SK-N-SH (cell line): ENCODE measurements at regions not wholly inside any gene's neighbourhood (a gene's known extent, or its start where the extent isn't known, plus 50 kb on each side); places are given as distances from the start of the nearest gene placed in this dataset.

Source experiments
- CTCF ChIA-PET: fragments of 300-600, 350-600 bp; formaldehyde crosslinking; extraction: SDS; loops from one replicate; lab custom pipeline; 2021; lab: Yijun Ruan, JAX
- POLR2A ChIA-PET: fragments of 350-600 bp; sonication (Branson Sonifier 250); formaldehyde crosslinking; extraction: SDS; loops from one replicate; lab custom pipeline; 2020; ENCODE audit warnings: antibody characterized with exemption, inconsistent platforms; lab: Yijun Ruan, JAX
- DNase-seq: peaks from one replicate; pipeline ENCODE4 v3.0.0; 2012
- H2AFZ ChIP-seq: fragments of 200-600 bp; sonication (generic); 2 replicates; pipeline ENCODE4 v1.8.1; 2016; ENCODE audit warnings: antibody characterized with exemption, mild to moderate bottlenecking, low read depth
- H3F3A ChIP-seq: fragments of 200-600 bp; sonication (generic); replicated peaks from 2 replicates; pipeline ENCODE3; 2016; ENCODE audit warnings: antibody characterized with exemption, mild to moderate bottlenecking; ENCODE audit not compliant: insufficient read depth
- H3K27ac ChIP-seq, 2 experiments: fragments of 200-500 bp in 1 of 2; fragments of 200-600 bp in 1 of 2; sonication (Bioruptor generic) in 1 of 2; sonication (generic), shearing (Covaris generic) in 1 of 2; 2 replicates each; pipeline versions ENCODE4 v1.5.1 to v1.6.1; 2014 to 2016; ENCODE audit warnings: low read depth in 2 of 2, inconsistent platforms in 1 of 2, low read length in 1 of 2, mild to moderate bottlenecking in 1 of 2, mixed read lengths in 1 of 2
- H3K27me3 ChIP-seq: fragments of 200-600 bp; sonication (generic), shearing (Covaris generic); 2 replicates; pipeline ENCODE4 v1.6.1; 2016; ENCODE audit warnings: mixed run types; ENCODE audit not compliant: insufficient read depth
- H3K36me3 ChIP-seq, 2 experiments: fragments of 200-500 bp in 1 of 2; fragments of 200-600 bp in 1 of 2; sonication (Bioruptor generic) in 1 of 2; sonication (generic) in 1 of 2; replicated peaks in 1 of 2; 2 replicates each; pipeline versions ENCODE3 to v1.5.1; 2014 to 2016; ENCODE audit warnings: low read length in 1 of 2, mild to moderate bottlenecking in 1 of 2; ENCODE audit not compliant: insufficient read depth in 2 of 2, control insufficient read depth in 1 of 2
- H3K4me1 ChIP-seq, 2 experiments: fragments of 200-500 bp in 1 of 2; fragments of 200-600 bp in 1 of 2; sonication (Bioruptor generic) in 1 of 2; sonication (generic), shearing (Covaris generic) in 1 of 2; 2 replicates each; pipeline versions ENCODE4 v1.5.1 to v1.6.1; 2014 to 2016; ENCODE audit warnings: low read depth in 1 of 2, low read length in 1 of 2, mixed run types in 1 of 2; ENCODE audit not compliant: insufficient read depth in 2 of 2, control insufficient read depth in 1 of 2
- H3K4me2 ChIP-seq: fragments of 200-600 bp; sonication (generic), shearing (Covaris generic); 2 replicates; pipeline ENCODE4 v1.6.1; 2017; ENCODE audit warnings: mixed run types
- H3K4me3 ChIP-seq, 2 experiments: fragments of 200-500 bp in 1 of 2; fragments of 200-600 bp in 1 of 2; sonication (Bioruptor generic) in 1 of 2; sonication (generic), shearing (Covaris generic) in 1 of 2; 2 replicates each; pipeline versions ENCODE4 v1.5.1 to v1.8.1; 2014 to 2016; ENCODE audit warnings: low read depth in 2 of 2, inconsistent platforms in 1 of 2, low read length in 1 of 2, mild to moderate bottlenecking in 1 of 2, mixed read lengths in 1 of 2, moderate library complexity in 1 of 2
- H3K79me2 ChIP-seq: fragments of 200-600 bp; sonication (generic); 2 replicates; pipeline ENCODE4 v1.8.1; 2017; ENCODE audit warnings: mild to moderate bottlenecking; ENCODE audit not compliant: insufficient read depth
- H3K9ac ChIP-seq: fragments of 200-600 bp; sonication (generic); 2 replicates; pipeline ENCODE4 v1.6.1; 2017; ENCODE audit warnings: mixed run types
- H3K9me2 ChIP-seq: fragments of 200-600 bp; sonication (generic); 2 replicates; pipeline ENCODE4 v1.6.1; 2017; ENCODE audit warnings: mixed run types
- H3K9me3 ChIP-seq: fragments of 200-600 bp; sonication (generic); 2 replicates; pipeline ENCODE4 v1.6.1; 2017; ENCODE audit warnings: mixed run types, mild to moderate bottlenecking, moderate library complexity
- H4K20me1 ChIP-seq: fragments of 200-600 bp; sonication (generic); 2 replicates; pipeline ENCODE4 v1.6.1; 2017; ENCODE audit warnings: mild to moderate bottlenecking, mixed run types; ENCODE audit not compliant: insufficient read depth
- ELF1 ChIP-seq: IDR thresholded peaks from 2 replicates; pipeline ENCODE4 v1.4.0; 2012
- EP300 ChIP-seq, 2 experiments: IDR thresholded peaks; 2 replicates each; pipeline versions ENCODE4 v1.4.0 to v1.6.1; 2012; ENCODE audit warnings: borderline replicate concordance in 1 of 2, low read depth in 1 of 2, low read length in 1 of 2
- FOXM1 ChIP-seq: IDR thresholded peaks from 2 replicates; pipeline ENCODE4 v1.4.0; 2012; ENCODE audit warnings: low read depth, mild to moderate bottlenecking
- NFIC ChIP-seq: IDR thresholded peaks from 2 replicates; pipeline ENCODE4 v1.4.0; 2012; ENCODE audit warnings: borderline replicate concordance
- POLR2AphosphoS5 ChIP-seq: IDR thresholded peaks from 2 replicates; pipeline ENCODE4 v1.6.1; 2012; ENCODE audit warnings: low read depth, low read length
- RCOR1 ChIP-seq: fragments of 150-350 bp; IDR thresholded peaks from 2 replicates; pipeline ENCODE4 v1.6.1; 2017; ENCODE audit warnings: antibody characterized with exemption, low read length
- RXRA ChIP-seq: IDR thresholded peaks from 2 replicates; pipeline ENCODE4 v1.4.0; 2012; ENCODE audit warnings: low read depth, mild to moderate bottlenecking, borderline replicate concordance
- SMC3 ChIP-seq: IDR thresholded peaks from 2 replicates; pipeline ENCODE4 v1.6.1; 2012; ENCODE audit warnings: low read depth, low read length, improper control_type of control experiment
- TEAD4 ChIP-seq: IDR thresholded peaks from 2 replicates; pipeline ENCODE4 v1.4.0; 2012; ENCODE audit warnings: mild to moderate bottlenecking, borderline replicate concordance; ENCODE audit not compliant: insufficient read depth
- WGBS: methylation state at CpG from one replicate; pipeline ENCODE4 v1.1.6; 2017; ENCODE audit warnings: low lambda C conversion rate; 5-methylcytosine and 5-hydroxymethylcytosine counted together
- TF ChIP-seq, protein P1 (sequence below): IDR thresholded peaks from 2 replicates; pipeline ENCODE4; 2012
- TF ChIP-seq, protein P2 (sequence below): IDR thresholded peaks from 2 replicates; pipeline ENCODE4 v1.6.1; 2012; ENCODE audit warnings: mild to moderate bottlenecking, low read depth, low read length, moderate library complexity

DNA sequence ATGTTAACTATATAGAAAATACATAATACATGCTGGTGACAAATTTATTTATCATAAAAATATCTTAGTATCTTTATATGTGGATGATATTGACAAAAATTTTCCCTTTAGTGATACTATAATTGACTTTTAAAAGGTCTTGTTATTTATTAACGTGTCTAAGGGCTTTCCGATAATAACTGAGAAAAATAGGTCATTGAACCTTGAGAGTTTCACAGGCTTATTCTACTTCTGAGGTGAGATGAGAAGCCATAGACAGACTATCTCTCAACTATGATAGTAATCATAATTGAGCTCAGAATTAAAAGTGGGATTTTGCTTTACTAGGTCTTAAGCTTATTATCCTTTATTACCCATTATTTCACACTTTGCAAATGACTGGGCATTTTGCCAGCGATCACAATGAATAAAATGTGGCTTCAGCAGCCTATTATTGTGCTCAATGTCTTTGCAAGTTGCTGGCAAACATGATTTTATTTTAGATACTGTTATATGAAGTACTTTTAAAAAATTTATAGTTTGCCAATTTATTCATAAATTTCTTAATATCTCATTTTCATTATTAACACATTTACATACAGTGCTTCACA, 574.5 kb downstream of the ZWINT start:
- POLR2A ChIA-PET: no interaction called here
- Histone ChIP-seq H4K20me1 (no peaks in the 10 kb centered on the region), H3F3A (no peaks in the 10 kb centered on the region)
- WGBS: 21% methylated on average over 3 of the region's 3 CpGs
- TF ChIP-seq FOXM1: no peak
- no peak for TF ChIP-seq TEAD4
- TF ChIP-seq, protein P1, sequence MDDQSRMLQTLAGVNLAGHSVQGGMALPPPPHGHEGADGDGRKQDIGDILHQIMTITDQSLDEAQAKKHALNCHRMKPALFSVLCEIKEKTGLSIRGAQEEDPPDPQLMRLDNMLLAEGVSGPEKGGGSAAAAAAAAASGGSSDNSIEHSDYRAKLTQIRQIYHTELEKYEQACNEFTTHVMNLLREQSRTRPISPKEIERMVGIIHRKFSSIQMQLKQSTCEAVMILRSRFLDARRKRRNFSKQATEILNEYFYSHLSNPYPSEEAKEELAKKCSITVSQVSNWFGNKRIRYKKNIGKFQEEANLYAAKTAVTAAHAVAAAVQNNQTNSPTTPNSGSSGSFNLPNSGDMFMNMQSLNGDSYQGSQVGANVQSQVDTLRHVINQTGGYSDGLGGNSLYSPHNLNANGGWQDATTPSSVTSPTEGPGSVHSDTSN: no peak
- no peak for TF ChIP-seq ELF1
- TF ChIP-seq, protein P2, sequence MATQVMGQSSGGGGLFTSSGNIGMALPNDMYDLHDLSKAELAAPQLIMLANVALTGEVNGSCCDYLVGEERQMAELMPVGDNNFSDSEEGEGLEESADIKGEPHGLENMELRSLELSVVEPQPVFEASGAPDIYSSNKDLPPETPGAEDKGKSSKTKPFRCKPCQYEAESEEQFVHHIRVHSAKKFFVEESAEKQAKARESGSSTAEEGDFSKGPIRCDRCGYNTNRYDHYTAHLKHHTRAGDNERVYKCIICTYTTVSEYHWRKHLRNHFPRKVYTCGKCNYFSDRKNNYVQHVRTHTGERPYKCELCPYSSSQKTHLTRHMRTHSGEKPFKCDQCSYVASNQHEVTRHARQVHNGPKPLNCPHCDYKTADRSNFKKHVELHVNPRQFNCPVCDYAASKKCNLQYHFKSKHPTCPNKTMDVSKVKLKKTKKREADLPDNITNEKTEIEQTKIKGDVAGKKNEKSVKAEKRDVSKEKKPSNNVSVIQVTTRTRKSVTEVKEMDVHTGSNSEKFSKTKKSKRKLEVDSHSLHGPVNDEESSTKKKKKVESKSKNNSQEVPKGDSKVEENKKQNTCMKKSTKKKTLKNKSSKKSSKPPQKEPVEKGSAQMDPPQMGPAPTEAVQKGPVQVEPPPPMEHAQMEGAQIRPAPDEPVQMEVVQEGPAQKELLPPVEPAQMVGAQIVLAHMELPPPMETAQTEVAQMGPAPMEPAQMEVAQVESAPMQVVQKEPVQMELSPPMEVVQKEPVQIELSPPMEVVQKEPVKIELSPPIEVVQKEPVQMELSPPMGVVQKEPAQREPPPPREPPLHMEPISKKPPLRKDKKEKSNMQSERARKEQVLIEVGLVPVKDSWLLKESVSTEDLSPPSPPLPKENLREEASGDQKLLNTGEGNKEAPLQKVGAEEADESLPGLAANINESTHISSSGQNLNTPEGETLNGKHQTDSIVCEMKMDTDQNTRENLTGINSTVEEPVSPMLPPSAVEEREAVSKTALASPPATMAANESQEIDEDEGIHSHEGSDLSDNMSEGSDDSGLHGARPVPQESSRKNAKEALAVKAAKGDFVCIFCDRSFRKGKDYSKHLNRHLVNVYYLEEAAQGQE: no peak
- TF ChIP-seq, all 33 proteins: peak for 0
- no peaks in the 10 kb centered on the region for H3K9me2 ChIP-seq
- H3K4me1 ChIP-seq: no peaks in the 10 kb centered on the region
- no peaks in the 10 kb centered on the region for H3K27me3 ChIP-seq
- H3K79me2 ChIP-seq: no peaks in the 10 kb centered on the region
- H3K9me3 ChIP-seq: no peaks in the 10 kb centered on the region
- no peak for DNase-seq
- CTCF ChIA-PET: no interaction called here
- no peak overlapping the region for H3K4me3 ChIP-seq
- no peak overlapping the region for H3K4me2 ChIP-seq
- H3K36me3 ChIP-seq: no peaks in the 10 kb centered on the region
- no peak overlapping the region for H3K9ac ChIP-seq
- no peak overlapping the region for H3K27ac ChIP-seq
- H2AFZ ChIP-seq: no peak overlapping the region

DNA sequence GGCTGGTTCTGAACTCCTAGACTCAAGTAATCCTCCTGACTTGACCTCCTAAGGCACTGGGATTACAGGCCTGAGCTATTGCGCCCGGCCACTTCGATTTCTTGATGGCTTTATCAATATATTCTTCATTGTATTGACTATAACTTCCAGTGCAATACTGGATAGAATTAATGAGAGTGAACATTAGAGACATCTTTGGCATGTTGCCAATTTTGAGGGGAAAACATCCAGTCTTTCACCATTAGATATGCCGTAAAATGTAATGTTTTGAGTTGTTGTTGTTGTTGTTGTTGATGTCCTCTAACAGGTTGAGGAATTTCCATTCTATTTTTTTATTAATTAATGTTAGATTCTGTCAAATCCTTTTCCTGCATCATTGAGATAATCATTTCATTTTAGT, 578.9 kb downstream of the ZWINT start:
- CTCF ChIA-PET: no interaction called here
- POLR2A ChIA-PET: no interaction called here

More for the DNA sequence above, 578.9 kb downstream of the ZWINT start:
- no peak overlapping the region for H3K4me2 ChIP-seq
- H3F3A ChIP-seq: no peaks in the 10 kb centered on the region
- DNase-seq: no peak
- no peaks in the 10 kb centered on the region for H3K4me1 ChIP-seq
- H3K9ac ChIP-seq: no peak overlapping the region
- H3K9me3 ChIP-seq: no peaks in the 10 kb centered on the region
- no peaks in the 10 kb centered on the region for H3K36me3 ChIP-seq
- H3K9me2 ChIP-seq: no peaks in the 10 kb centered on the region
- TF ChIP-seq SMC3: no peak
- no peak for TF ChIP-seq POLR2AphosphoS5
- no peak for TF ChIP-seq EP300 (IDR thresholded peaks at IDR 0.05; ENCODE audit: borderline replicate concordance in 1 of 2, low read depth in 1 of 2, low read length in 1 of 2)
- TF ChIP-seq NFIC: no peak
- TF ChIP-seq TEAD4: no peak
- TF ChIP-seq RXRA: no peak
- no peak for TF ChIP-seq RCOR1
- H4K20me1 ChIP-seq: no peaks in the 10 kb centered on the region
- 30% methylated on average over 4 of the region's 4 CpGs for WGBS
- H3K27ac ChIP-seq: no peak overlapping the region
- no peak overlapping the region for H2AFZ ChIP-seq
- H3K79me2 ChIP-seq: no peaks in the 10 kb centered on the region
- no peak overlapping the region for H3K4me3 ChIP-seq
- no peaks in the 10 kb centered on the region for H3K27me3 ChIP-seq
